ENCODE measurements at regions not wholly inside any gene's neighbourhood (a gene's known extent, or its start where the extent isn't known, plus 50 kb on each side); places are given as distances from the start of the nearest gene placed in this dataset.

GRCh38 chr1:94736073-94736472 is 84.1 kb upstream of the SLC44A3 start:
- DNase-seq = no peak
- H3K4me3 ChIP-seq (replicated peaks in 1 of 3) = no peak overlapping the region
- 92 to 93% methylated on average over 2 of the region's 2 CpGs for WGBS, 2 donors
- H3K4me1 ChIP-seq = peaks cover 0 to 22% of the 10 kb centered on the region in 2 donors
- intact Hi-C loops (cut with DNase I) = no loop called here
- no peaks in the 10 kb centered on the region for H3K9me3 ChIP-seq
- TF ChIP-seq, protein P1, sequence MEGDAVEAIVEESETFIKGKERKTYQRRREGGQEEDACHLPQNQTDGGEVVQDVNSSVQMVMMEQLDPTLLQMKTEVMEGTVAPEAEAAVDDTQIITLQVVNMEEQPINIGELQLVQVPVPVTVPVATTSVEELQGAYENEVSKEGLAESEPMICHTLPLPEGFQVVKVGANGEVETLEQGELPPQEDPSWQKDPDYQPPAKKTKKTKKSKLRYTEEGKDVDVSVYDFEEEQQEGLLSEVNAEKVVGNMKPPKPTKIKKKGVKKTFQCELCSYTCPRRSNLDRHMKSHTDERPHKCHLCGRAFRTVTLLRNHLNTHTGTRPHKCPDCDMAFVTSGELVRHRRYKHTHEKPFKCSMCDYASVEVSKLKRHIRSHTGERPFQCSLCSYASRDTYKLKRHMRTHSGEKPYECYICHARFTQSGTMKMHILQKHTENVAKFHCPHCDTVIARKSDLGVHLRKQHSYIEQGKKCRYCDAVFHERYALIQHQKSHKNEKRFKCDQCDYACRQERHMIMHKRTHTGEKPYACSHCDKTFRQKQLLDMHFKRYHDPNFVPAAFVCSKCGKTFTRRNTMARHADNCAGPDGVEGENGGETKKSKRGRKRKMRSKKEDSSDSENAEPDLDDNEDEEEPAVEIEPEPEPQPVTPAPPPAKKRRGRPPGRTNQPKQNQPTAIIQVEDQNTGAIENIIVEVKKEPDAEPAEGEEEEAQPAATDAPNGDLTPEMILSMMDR (IDR thresholded peaks at IDR 0.05) = no peak
- TF ChIP-seq POLR2A (IDR thresholded peaks at IDR 0.05) = no peak
- no peak overlapping the region for H3K27ac ChIP-seq
- no peaks in the 10 kb centered on the region for H3K27me3 ChIP-seq
- no peaks in the 10 kb centered on the region for H3K36me3 ChIP-seq

- 51 to 61% methylated on average over 20 of the region's 20 CpGs for WGBS, 2 donors
- DNase-seq = peak; percentile 74 to 77
- intact Hi-C loops (cut with DNase I) = no loop called here
Observed at GRCh38 chr1:94734963-94735901, 84.9 kb upstream of the SLC44A3 start.

DNA sequence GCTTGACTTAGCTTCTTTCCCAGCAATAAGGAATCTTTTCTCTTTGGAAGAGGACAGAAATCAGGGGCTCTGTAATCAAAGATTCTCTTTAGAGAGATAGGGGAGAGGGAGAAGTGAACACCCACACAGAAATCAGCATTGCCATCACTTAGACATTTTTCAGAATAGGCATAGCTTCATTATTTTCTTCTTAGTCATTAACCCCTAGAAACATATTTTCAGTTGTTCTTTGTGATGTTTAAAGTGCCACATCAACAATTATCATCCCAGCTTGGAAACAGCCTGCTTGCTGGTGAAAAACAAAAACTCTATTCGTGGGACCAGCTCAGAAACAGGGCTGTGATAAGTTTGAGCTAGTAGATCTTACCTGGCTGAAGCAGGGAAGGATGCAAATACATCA is 88.3 kb upstream of the SLC44A3 start:
- Histone ChIP-seq H3K9me3 (no peaks in the 10 kb centered on the region), H3K4me1 (peaks cover 0 to 20% of the 10 kb centered on the region in 2 donors), H3K27me3 (no peaks in the 10 kb centered on the region), H3K4me3 (replicated peaks in 1 of 3) (no peak overlapping the region), H3K36me3 (no peaks in the 10 kb centered on the region), H3K27ac (no peak overlapping the region)
- 84 to 92% methylated on average over 1 of the region's 1 CpG for WGBS, 2 donors
- DNase-seq = no peak
- intact Hi-C loops (cut with DNase I) = no loop called here
- TF ChIP-seq, protein P1 (IDR thresholded peaks at IDR 0.05) = no peak
- no peak for TF ChIP-seq POLR2A (IDR thresholded peaks at IDR 0.05)

More at GRCh38 chr1:94734963-94735901, 84.9 kb upstream of the SLC44A3 start:
- H3K4me3 ChIP-seq (replicated peaks in 1 of 3) = no peak overlapping the region
- no peaks in the 10 kb centered on the region for H3K36me3 ChIP-seq
- no peaks in the 10 kb centered on the region for H3K9me3 ChIP-seq
- peak overlapping the region; percentile 33 to 61 (median 57) for H3K27ac ChIP-seq
- H3K27me3 ChIP-seq = no peaks in the 10 kb centered on the region
- H3K4me1 ChIP-seq = peaks cover 0 to 22% of the 10 kb centered on the region in 2 donors
- TF ChIP-seq, protein P1 (IDR thresholded peaks at IDR 0.05) = no peak
- no peak for TF ChIP-seq POLR2A (IDR thresholded peaks at IDR 0.05)

DNA sequence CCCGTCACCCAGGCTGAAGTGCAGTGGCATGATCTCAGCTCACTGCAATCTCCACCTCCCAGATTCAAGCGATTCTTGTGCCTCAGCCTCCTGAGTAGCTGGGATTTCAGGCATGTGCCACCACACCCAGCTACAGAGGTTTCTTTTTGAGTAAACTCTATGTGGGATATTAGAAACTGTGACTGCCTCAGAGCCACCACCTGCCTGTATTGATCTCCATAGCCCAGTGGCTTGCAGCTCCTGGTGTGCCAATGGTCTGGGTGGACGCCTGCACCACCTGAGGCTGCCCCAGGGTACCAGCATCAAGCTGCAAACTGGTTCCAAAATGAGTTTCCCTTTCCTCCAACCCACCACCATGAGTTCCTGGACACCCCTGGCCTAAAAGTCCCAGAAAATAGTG is 89.7 kb upstream of the SLC44A3 start:
- 90 to 100% methylated on average over 1 to 3 of the region's 3 CpGs for WGBS, 2 donors
- intact Hi-C loops (cut with DNase I) = no loop called here

More for the DNA sequence above, 89.7 kb upstream of the SLC44A3 start:
- no peak overlapping the region for H3K4me3 ChIP-seq (replicated peaks in 1 of 3)
- H3K36me3 ChIP-seq = no peaks in the 10 kb centered on the region
- H3K27me3 ChIP-seq = no peaks in the 10 kb centered on the region
- no peak for TF ChIP-seq POLR2A (IDR thresholded peaks at IDR 0.05)
- TF ChIP-seq, protein P1 (IDR thresholded peaks at IDR 0.05) = no peak
- no peak for DNase-seq
- no peak overlapping the region for H3K27ac ChIP-seq
- H3K9me3 ChIP-seq = no peaks in the 10 kb centered on the region
- H3K4me1 ChIP-seq = peaks cover 0 to 15% of the 10 kb centered on the region in 2 donors

All from thyroid gland (tissue), 4 donors.